HG02798 (cell line): ENCODE measurements at regions not wholly inside any gene's neighbourhood (a gene's known extent, or its start where the extent isn't known, plus 50 kb on each side); places are given as distances from the start of the nearest gene placed in this dataset.

Experiments used
- ATAC-seq: cut with Tn5 transposase; IDR thresholded peaks from one replicate; pipeline ENCODE4 v1.9.1; 2021; ENCODE audit warnings: mild to moderate bottlenecking; ENCODE audit not compliant: unreplicated experiment, poor library complexity

DNA sequence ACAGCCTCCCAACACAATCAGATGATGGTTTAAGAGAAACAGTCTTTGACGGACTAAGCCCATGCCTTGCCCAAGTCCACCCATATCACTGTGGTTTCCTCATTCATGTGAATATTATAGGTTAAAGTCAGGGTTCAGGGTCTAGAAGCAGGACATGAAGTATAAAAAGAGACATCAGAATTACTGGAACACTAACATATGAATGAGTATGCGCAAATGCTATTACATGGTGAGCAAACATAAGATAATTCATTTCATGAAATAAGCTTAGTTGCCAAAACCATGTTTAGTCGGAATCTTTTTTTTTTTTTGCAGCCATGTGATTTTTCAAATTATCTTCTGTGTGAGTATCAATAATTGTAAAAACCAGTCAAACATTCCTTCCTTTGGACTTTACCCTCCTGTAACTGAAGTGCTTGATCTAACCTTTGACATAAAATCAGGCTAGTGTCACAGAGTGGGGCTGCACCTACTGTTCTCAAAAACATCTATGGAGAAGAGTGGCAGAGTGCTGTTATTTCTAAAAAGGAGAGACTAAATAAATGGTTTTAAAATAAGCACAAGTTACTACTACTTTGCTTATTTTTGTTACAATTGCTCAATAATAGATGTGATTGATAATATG, 84.9 kb upstream of the NRIP1 start:
- ATAC-seq: no peak

DNA sequence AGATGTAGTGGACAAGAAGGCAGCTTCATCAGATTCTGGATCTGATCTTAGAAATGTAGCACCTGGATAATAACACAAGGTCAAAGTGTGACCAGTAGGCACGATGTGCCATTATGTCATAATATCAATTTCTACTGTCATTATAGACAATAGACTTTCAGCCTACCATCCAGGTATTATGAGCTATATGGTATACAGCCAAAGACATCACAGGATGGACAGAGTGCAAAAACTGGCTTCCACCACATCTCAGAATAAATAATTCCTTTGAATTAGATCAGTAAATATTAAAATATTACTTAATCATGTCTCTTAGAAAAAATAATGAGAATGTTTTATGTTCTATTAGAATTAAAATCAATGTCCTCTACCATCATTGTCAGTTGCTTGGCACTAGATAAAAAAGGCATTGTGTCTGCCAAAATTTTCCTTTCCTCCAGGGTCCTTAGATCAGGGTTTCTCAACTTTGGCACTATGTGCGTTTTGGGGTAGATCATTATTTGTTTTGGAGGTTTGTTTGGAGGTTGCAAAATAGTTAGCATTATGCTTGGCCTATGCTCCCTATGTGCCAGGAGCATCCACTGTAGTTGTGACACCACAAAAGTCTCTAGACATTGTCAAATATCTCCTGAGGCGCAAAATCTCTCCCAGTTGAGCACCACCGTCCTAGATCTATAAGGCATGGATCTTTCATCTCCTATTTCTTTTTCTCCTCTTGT, 86.7 kb upstream of the NRIP1 start:
- no peak for ATAC-seq

DNA sequence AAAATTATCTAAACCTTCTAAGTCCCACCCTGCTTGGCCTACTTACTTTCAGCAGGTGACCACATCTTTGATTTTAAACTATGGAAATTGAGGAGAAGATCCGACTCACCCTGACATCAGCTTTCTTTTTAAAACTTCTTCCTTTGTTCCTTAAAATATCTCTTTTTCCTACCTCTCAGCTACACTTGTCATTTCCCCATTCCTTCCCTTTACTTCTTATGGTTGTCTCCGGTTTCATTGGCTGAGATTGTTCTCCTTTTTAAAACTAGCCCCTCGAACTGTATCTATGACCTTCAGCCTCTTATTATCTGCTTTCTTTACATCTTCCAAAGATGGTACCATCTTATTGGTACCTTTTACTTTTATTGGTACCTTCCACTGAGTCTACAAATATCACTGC, 87.8 kb upstream of the NRIP1 start:
- ATAC-seq: no peak

DNA sequence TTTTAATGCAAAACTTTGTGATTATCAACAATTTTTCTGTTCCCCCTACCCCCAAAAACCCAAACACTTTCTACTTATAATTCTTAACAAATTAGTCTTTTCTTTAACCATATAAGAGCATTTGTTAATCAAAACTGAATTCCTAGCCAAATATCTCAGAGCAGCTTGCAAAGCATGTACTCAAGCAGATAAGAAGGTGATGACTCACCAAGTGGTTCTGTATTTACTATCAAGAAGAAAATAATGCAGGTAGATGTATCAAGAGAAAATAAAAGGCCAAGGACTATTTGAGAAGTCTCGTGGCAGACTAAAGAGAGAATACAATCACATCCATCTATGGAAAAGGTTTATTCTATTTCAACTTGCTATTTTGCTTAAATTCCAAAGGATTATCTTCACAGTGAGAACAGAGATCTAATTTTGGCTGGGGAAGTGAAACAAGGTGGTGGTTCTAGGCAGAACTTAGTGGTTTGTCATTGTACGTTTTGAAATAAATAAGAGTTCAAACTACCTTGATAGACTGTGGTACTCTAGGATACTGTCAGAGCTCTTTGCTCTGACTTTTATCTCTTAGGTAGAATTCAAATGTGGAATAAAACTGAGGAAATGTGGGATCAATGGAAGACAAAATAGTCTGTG, 94.7 kb upstream of the NRIP1 start:
- ATAC-seq: peak; percentile 58

DNA sequence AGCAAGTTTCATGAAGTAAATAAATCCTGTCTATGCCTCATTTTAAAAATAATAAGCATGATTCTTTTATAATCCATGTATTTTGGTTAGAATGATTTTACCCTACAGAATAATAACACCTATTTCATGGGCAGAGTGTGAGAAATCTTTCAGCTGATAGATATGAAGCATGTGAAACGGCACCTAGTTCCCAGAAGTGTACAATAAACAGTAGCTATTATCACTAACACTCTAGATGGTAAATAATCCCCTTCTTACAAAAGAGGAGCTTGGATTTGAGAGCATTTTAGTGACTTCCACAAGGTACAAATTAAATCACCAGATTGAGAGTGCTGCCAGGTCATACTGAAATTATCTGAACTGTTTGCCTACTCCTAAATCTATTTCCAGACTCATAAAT, 95.3 kb upstream of the NRIP1 start:
- no peak for ATAC-seq

DNA sequence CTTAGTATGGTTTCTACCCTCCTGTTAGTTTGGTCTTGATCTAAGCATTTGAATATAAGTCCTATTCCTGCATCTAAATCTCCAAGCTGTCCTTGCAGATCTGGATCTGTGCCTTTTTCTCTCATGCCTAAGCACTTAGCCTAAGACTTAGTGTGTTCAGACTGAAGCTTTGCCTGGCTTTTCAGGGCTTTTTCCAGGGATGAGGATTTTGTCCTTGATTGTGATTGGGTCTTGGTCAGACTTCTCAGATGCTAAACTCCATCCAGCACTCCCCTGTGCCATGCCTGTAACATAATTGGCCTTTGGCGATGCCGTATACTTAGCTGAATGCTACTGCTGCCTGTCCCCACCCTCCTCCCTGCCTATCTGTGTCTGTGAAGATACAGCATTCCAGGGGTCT, 98.1 kb upstream of the NRIP1 start:
- ATAC-seq: no peak

DNA sequence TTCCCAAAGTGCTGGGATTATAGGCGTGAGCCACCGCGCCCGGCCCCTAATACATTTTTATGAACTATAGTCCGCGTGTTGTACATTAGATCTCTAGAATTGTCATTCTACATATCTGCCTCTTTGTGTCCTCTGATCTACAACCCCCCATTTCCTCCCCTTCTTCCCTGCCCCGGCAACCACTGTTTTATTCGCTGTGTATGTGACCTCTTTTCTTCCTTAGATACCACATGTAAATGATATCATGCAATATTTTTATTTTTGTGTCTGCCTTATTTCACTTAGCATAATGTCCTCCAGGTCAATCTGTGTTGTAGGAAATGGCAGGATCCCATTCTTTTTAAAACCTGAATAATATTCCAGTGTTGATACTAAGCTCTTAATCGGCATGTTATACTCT, 99.5 kb upstream of the NRIP1 start:
- ATAC-seq: no peak

DNA sequence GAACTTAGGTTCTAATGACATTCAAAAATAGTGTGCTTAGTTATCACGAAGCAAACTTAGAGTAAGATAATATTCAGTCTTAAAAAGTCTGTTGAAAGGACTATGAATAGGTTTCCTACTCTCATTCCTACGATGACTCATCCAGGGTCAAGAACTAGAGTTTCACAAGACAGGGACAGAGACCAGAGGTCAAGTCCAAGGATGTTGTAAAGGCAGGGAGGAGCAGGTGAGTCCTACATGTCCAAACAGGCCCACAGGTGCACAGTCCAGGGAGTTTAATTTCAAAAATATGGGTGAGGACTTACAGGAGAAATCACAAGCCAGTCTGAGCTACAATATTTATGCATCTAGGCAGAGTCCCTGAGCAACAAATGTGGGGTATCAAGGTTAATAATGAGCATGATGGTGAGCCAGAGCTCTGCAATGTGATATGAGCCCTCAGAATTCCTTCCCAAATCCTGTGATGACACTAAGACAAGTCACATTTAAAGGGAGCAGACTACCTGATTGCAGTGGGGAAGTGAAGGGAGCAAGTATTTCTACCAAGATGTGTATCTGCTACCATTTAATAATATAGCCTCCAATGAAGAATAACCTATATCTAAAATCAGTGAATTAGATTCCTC, 100.0 kb upstream of the NRIP1 start:
- no peak for ATAC-seq

DNA sequence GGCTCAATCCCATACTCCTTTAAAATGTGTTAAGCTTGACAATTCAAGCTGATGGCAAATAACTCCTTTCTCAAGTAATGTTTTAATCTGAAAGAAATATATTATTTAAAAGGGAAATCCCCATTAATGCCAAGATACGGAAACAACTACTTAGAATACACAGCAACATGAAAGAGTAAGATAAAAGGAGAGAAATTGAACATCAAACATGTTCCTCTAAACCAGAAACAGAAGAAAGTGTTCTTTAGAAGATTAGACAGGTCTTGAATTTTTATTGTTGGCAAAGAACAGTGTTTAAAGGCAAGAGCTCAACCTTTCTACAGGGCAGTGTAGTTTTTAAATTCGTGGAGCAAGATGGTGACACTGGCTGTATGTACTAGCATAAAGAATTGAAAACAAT, 105.8 kb upstream of the NRIP1 start:
- no peak for ATAC-seq

DNA sequence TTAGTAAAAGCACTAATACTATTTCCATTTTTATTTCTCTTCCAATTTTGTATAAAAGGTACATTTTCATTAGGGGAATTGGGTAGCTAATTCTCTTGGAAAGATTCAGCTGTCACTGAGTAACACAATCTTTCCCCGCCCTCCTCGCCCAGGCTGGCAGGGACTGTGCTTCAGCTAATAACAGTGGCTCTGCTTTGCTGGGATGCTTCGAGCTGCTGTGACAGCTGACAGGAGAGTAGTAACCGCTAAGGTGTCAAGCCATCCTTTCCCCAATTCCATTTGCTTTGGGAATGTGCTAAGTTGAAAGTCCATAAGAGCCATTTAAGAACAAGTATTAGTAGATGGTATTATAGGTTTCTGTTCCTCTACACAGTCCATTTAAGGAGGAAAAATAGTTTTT, 106.7 kb upstream of the NRIP1 start:
- no peak for ATAC-seq

DNA sequence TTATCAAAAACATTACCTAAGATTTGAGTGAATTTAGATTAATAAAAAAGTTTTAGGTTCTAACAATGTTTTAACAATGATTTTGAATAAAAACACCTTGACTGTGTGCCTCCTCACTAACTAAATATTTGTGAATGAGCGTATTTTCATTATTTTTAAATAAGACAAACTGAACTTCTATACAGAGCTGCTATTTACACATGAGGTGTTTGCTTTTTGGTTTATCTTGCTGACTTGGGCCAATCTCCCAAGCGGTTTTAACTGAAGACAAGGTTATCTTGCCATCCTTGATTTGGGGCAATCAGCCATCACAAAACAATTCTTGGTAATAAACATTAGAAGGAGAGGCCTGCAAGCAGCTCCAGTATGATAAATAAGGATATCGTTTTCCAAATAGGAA, 108.2 kb upstream of the NRIP1 start:
- no peak for ATAC-seq

DNA sequence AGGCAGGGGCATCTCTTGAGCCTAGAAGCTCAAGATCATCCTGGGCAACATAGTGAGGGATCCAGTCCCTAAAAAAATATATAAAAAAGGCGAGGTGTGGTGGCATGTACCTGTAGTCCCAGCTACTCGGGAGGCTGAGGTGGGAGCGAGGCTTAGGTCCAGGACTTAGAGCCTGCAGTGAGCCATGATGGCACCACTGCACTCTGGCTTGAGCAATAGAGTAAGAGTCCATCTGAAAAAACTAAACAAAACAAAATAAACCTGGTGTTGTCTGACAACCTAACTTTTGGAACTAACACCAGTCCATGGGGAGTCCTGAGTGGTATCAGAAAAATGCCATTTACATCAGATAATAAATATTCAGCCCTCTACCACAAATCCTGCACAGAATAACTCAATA, 110.1 kb upstream of the NRIP1 start:
- ATAC-seq: no peak

DNA sequence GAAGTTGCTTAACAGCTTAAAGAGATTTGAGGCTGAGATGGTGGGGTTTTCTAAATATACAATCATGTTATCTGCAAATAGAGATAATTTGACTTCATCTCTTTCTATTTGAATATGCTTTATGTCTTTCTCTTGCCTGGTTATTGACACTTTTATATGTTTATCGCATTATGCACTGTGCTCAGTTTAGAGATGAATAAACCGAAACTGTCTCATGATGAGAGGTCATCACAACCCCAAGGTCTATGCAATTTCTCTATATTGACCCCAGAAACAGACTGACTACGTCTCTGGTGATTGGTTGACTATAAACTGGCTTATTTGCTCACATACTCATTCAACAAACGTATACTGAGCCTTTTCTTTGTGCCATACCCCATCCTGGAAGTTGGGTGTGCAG, 117.9 kb upstream of the NRIP1 start:
- no peak for ATAC-seq

DNA sequence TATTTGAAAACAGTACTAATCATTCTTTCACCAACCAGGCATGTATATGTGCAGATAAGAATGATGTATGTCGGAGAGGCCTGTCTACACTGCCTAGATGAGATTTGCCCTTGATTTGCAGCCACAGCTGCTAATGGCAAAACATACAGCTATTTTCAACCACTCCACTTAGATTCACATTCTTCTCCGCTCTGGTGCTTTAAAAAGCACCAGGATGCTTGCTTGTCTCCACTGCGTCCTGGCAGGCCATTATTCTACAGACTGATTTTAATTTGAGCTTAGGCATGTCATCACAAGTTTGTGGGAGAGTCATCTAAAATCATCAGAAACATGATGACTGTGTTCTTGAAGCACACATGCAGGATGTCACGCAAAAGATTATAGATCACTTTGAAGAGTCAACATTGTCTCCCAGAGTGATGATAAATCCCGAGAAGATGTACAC, 119.0 kb upstream of the NRIP1 start:
- no peak for ATAC-seq

DNA sequence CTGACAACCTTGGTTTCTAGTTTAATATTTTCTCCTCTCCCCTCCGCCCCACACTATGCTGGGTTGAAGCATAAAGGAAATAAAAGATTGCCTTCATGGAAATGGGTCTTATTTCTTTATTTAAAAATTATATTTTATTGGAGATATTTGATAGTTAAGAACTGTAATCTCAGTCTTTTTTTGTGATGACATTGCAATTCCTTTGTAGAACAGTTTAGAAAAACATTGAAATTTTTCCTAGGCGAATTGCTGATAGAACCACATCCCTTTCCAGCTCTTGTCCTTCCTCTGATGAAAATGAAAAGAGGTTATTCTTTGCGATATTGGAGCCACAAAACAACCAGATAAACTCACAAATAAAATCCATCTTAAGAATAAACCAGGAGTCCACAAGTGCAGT, 125.6 kb upstream of the NRIP1 start:
- ATAC-seq: no peak

DNA sequence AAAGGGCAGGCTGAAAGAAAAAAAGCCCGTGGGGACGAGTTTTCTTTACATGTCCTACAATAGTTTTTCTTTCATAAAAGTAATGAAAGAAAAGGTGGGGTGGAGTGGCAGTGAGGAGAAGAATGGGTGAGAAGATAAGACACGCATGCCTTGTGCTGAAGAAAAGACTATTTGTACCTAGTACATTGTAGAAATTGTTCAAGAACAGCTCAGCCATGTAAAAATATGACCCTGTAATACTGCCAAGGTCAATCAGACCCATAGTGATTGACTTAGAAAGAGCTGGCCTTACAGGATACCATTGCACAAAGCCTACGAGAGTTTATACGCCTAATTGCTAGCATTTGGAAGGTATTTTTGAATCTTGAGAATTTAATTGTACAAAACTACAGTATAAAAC, 126.0 kb upstream of the NRIP1 start:
- no peak for ATAC-seq

DNA sequence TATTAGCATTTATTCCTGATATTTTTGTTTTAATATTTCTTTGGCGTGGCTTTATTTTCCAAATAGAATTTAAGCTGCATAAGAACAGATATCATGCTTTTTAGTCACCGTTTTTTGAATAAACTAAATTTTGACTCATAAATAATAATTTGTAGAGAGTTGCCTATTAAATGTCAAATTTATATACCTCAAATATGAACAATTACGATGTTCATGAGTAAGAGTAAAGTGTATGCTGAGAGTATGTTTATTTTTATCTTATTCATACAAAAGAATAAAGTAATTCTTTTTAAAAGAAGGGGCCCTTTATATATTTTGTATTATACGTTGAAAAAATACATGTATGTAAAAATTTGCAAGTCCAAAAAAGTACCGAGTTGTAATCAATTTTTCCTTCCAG, 126.5 kb upstream of the NRIP1 start:
- no peak for ATAC-seq

DNA sequence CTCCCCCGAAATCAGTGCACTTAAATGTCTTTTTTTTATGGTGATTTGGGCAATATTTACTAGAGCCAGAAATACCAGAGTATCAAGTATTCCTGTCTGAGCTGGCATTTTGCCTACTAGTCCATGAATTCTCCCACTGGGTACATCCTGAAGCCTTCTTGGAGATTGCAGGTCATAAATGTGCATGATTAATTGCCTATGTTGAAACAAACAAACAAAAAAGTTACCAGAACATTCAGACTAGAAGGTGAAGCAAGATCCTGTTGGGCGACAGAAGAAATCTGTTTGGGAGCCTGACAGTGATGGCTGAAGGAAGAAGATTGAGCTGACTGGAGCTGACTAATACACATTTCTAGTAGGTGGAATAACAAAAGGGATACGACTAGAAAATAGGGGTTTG, 127.4 kb upstream of the NRIP1 start:
- no peak for ATAC-seq

DNA sequence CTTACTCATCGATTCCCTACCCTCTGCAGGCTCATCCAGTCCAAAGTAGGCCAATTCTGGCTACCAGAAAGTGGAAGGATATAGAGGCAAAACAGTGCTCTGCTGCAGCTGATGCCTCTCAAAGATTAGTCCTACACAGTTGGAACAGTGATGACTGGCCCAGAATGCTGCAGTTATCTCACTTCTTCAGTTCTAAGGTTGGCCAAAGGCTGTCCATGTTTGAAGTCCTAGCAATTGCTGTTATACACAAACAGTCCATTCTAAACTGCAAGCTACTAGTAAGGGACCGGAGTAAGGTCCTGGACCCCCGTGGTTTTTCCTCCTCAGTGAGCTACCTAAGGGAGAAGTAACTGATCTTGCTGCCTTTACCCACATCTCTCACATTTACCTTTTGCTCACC, 129.1 kb upstream of the NRIP1 start:
- no peak for ATAC-seq

DNA sequence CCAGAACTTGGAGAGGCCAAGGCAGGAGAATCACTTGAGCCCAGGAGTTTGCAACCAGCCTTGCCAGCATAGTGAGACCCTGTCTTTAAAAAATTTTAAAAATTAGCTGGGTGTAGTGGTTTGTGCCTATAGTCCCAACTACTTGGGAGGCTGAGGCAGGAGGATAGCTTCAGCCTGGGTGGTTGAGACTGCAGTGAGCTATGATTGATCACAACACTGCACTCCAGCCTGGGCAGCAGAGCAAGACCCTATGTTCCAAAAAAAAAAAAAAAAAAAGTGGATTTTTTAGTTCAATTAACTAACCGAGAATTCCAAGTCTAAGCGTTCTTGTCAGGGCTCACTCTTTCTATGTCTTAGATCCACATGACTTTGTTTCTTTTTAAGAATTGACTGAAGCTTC, 130.3 kb upstream of the NRIP1 start:
- ATAC-seq: no peak

DNA sequence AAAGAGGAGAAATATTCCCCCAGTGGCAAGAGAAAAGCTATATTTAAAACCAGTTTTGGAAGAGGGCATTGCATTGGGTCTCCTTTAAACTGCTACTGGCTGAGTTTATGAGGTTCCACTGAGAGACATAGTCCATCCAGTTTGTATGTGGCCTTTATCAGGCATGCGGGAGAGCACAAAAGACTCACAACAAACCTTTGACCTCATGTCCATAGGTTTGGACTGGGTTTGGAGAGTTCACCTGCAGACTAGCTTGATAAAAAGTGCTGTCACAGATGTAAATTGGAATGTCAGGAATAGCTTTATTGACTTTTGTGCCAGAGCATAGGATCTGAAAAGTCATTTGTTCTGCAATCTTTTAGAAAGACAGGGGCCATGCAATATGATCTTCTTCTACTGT, 131.0 kb upstream of the NRIP1 start:
- no peak for ATAC-seq
